IMR-90 (cell line): ENCODE measurements at regions not wholly inside any gene's neighbourhood (a gene's known extent, or its start where the extent isn't known, plus 50 kb on each side); places are given as distances from the start of the nearest gene placed in this dataset.

Source experiments
- BHLHE40 ChIP-seq: fragments of 150-350 bp; IDR thresholded peaks from 2 replicates; pipeline ENCODE4 v1.6.1; 2016; ENCODE audit warnings: mild to moderate bottlenecking, low read depth, low read length
- CEBPB ChIP-seq: IDR thresholded peaks from 2 replicates; pipeline ENCODE4 v1.6.1; 2012; ENCODE audit warnings: low read depth, low read length, improper control_type of control experiment
- CTCF ChIP-seq: conservative IDR thresholded peaks from 2 replicates; pipeline ENCODE4 v1.5.1; 2012; ENCODE audit warnings: mild to moderate bottlenecking, low read depth, low read length, improper control_type of control experiment
- FOS ChIP-seq: fragments of 150-350 bp; IDR thresholded peaks from 2 replicates; pipeline ENCODE4 v1.6.1; 2016; ENCODE audit warnings: low read depth, low read length
- POLR2A ChIP-seq: IDR thresholded peaks from 2 replicates; pipeline ENCODE4 v1.6.1; 2012; ENCODE audit warnings: mild to moderate bottlenecking, low read depth, low read length
- RAD21 ChIP-seq: IDR thresholded peaks from 2 replicates; pipeline ENCODE4 v1.6.1; 2012; ENCODE audit warnings: low read length, improper control_type of control experiment
- RFX5 ChIP-seq: IDR thresholded peaks from 2 replicates; pipeline ENCODE4 v1.8.0; 2012; ENCODE audit warnings: low read depth, mild to moderate bottlenecking, low read length, moderate library complexity

DNA sequence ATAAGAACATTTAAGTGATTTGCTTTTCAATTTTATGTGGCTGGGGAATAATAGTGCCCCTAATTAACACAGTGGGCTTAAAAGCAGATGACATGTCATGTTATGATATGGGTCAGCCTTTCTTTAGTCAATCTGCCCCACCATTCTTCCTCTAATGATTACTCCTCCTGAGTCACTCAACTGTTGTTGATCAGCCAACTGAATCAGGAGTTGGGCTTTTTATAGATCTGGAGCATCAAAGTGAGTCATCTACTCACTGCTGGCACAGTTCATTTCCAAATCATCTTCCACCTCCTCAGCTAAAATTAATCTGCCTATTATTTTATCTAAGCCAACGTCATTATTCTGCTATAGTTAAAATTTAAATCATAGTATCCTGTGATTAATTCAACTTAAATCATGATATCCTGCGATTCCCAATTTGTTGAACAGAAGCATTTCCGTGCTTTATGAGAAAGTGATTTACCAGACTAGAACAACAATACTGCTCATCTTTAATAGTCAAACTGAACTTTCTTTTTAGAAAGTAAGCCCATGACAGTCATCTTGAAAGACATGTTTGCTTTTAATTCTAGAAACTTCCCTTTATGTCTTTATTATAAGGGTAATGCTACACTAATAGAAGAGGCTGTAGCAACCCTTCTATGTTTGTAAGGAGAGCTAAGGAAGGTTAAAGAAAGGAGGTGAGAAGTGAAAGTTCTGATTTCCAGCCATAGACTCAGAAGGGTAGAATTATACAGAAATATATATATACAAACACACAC is 551.4 kb downstream of the TBC1D4 start:
- TF ChIP-seq POLR2A: no peak
- TF ChIP-seq CTCF: no peak
- no peak for TF ChIP-seq RAD21
- no peak for TF ChIP-seq CEBPB
- no peak for TF ChIP-seq BHLHE40
- no peak for TF ChIP-seq RFX5
- TF ChIP-seq FOS: no peak
